Keratinocyte (primary cell): ENCODE measurements at regions not wholly inside any gene's neighbourhood (a gene's known extent, or its start where the extent isn't known, plus 50 kb on each side); places are given as distances from the start of the nearest gene placed in this dataset.

Experiments
- DNase-seq: peaks from one replicate; pipeline ENCODE4 v3.0.0-alpha.2; 2011; ENCODE audit warnings: low read depth, missing footprints, low spot score
- FAIRE-seq: peaks from 2 replicates; lab custom pipeline; 2011; peaks lifted over from hg19 to GRCh38; lab: Jason Lieb, UNC
- H2AFZ ChIP-seq: 2 replicates; pipeline ENCODE4 v1.6.0; 2012; ENCODE audit warnings: low read length, control low read depth, inconsistent platforms; ENCODE audit not compliant: control insufficient read depth
- H3K27ac ChIP-seq: 2 replicates; pipeline ENCODE4 v1.5.1; 2011; ENCODE audit warnings: low read length; ENCODE audit not compliant: control insufficient read depth, insufficient read depth
- H3K27me3 ChIP-seq: 3 replicates; pipeline ENCODE4 v1.6.0; 2011; ENCODE audit warnings: low read length; ENCODE audit not compliant: control insufficient read depth, insufficient read depth; ENCODE audit errors: extremely low read depth
- H3K36me3 ChIP-seq, 2 experiments: 2 replicates in 1 of 2; 3 replicates in 1 of 2; pipeline ENCODE4 v1.5.1; 2011; ENCODE audit warnings: low read length in 2 of 2, mild to moderate bottlenecking in 1 of 2; ENCODE audit not compliant: control insufficient read depth in 2 of 2, insufficient read depth in 2 of 2; ENCODE audit errors: extremely low read depth in 1 of 2
- H3K4me1 ChIP-seq: 3 replicates; pipeline ENCODE4 v1.5.1; 2011; ENCODE audit warnings: low read length; ENCODE audit not compliant: control insufficient read depth, insufficient read depth; ENCODE audit errors: extremely low read depth
- H3K4me2 ChIP-seq: 3 replicates; pipeline ENCODE4 v1.6.0; 2011; ENCODE audit warnings: low read depth, low read length; ENCODE audit not compliant: control insufficient read depth, insufficient read depth; ENCODE audit errors: extremely low read depth
- H3K4me3 ChIP-seq, 3 experiments: fragments of 200-600 bp in 1 of 3; sonication (generic) in 1 of 3; 2 replicates in 2 of 3; 3 replicates in 1 of 3; pipeline ENCODE4 v1.5.1; 2011 to 2016; ENCODE audit warnings: low read length in 3 of 3, mild to moderate bottlenecking in 3 of 3, control low read depth in 2 of 3, inconsistent platforms in 1 of 3, low read depth in 1 of 3, mixed read lengths in 1 of 3, mixed run types in 1 of 3, moderate library complexity in 1 of 3; ENCODE audit not compliant: control insufficient read depth in 2 of 3, insufficient read depth in 2 of 3; ENCODE audit errors: extremely low read depth in 1 of 3
- H3K79me2 ChIP-seq: 2 replicates; pipeline ENCODE4 v1.6.0; 2012; ENCODE audit warnings: low read length; ENCODE audit not compliant: control insufficient read depth, insufficient read depth
- H3K9ac ChIP-seq: 3 replicates; pipeline ENCODE4 v1.6.0; 2011; ENCODE audit warnings: low read length; ENCODE audit not compliant: control insufficient read depth, insufficient read depth; ENCODE audit errors: extremely low read depth
- H3K9me1 ChIP-seq: 3 replicates; pipeline ENCODE4 v1.6.0; 2011; ENCODE audit warnings: low read length; ENCODE audit not compliant: control insufficient read depth, insufficient read depth; ENCODE audit errors: extremely low read depth
- H3K9me3 ChIP-seq: 2 replicates; pipeline ENCODE4 v1.5.1; 2012; ENCODE audit warnings: low read depth, low read length; ENCODE audit not compliant: control insufficient read depth
- H4K20me1 ChIP-seq: 3 replicates; pipeline ENCODE4 v1.6.0; 2011; ENCODE audit warnings: low read length; ENCODE audit not compliant: control insufficient read depth, insufficient read depth; ENCODE audit errors: extremely low read depth
- EZH2 ChIP-seq: IDR thresholded peaks from one replicate; pipeline ENCODE4 v1.6.1; 2012; ENCODE audit warnings: inconsistent platforms, mild to moderate bottlenecking, low read length, moderate library complexity
- dilution Hi-C: fragments of 300-500 bp; cut with MboI; formaldehyde crosslinking; loops from one replicate; pipeline ENCODE4 v1.7.0; 2020; ENCODE audit warnings: low sequenced_read_pairs; ENCODE audit not compliant: extremely low pct_ligation_motif_present
- TF ChIP-seq, protein P1 (sequence below), 3 experiments: IDR thresholded peaks in 1 of 3; conservative IDR thresholded peaks in 1 of 3; optimal IDR thresholded peaks in 1 of 3; 2 replicates in 2 of 3; 3 replicates in 1 of 3; pipeline versions ENCODE3 to v1.5.1; 2011; ENCODE audit warnings: low read length in 3 of 3, mild to moderate bottlenecking in 3 of 3, moderate library complexity in 2 of 3, control low read depth in 1 of 3, inconsistent platforms in 1 of 3; ENCODE audit not compliant: insufficient read depth in 2 of 3; ENCODE audit errors: extremely low read depth in 1 of 3

DNA sequence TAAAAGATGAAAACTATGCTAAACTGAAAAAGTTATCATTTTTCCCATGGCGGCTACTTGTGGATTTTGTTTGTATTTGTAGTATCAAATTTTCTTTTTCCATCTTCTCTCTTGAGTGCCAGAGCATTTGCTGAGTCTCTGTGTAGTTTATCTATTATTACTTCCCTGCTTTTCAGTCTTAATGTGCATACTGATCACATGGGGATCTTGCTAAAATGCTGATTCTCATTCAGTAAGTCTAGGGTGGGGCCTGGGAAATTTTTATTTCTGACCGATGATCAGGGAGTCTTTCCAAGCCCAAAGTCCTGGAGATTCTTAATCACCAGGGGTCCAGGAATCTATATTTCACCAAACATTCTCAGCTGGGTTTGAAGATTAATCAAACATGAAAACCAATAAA lies 189.0 kb upstream of the GOT2 start:
- H3K79me2 ChIP-seq = no peaks in the 10 kb centered on the region
- H3K27me3 ChIP-seq = no peaks in the 10 kb centered on the region
- H2AFZ ChIP-seq = no peak overlapping the region
- DNase-seq = no peak
- H3K4me3 ChIP-seq = no peak overlapping the region
- dilution Hi-C loops = no loop called here
- H3K36me3 ChIP-seq = no peaks in the 10 kb centered on the region
- no peaks in the 10 kb centered on the region for H3K9me1 ChIP-seq
- no peaks in the 10 kb centered on the region for H3K4me1 ChIP-seq
- H3K27ac ChIP-seq = no peak overlapping the region
- H3K9ac ChIP-seq = no peak overlapping the region
- no peak for FAIRE-seq
- H3K4me2 ChIP-seq = no peak overlapping the region
- no peaks in the 10 kb centered on the region for H4K20me1 ChIP-seq
- TF ChIP-seq, protein P1, sequence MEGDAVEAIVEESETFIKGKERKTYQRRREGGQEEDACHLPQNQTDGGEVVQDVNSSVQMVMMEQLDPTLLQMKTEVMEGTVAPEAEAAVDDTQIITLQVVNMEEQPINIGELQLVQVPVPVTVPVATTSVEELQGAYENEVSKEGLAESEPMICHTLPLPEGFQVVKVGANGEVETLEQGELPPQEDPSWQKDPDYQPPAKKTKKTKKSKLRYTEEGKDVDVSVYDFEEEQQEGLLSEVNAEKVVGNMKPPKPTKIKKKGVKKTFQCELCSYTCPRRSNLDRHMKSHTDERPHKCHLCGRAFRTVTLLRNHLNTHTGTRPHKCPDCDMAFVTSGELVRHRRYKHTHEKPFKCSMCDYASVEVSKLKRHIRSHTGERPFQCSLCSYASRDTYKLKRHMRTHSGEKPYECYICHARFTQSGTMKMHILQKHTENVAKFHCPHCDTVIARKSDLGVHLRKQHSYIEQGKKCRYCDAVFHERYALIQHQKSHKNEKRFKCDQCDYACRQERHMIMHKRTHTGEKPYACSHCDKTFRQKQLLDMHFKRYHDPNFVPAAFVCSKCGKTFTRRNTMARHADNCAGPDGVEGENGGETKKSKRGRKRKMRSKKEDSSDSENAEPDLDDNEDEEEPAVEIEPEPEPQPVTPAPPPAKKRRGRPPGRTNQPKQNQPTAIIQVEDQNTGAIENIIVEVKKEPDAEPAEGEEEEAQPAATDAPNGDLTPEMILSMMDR (optimal IDR thresholded peaks at IDR 0.05 in 1 of 3, IDR thresholded peaks at IDR 0.05 in 1 of 3, conservative IDR thresholded peaks at IDR 0.05 in 1 of 3; ENCODE audit: extremely low read depth in 1 of 3, insufficient read depth in 2 of 3, low read length in 3 of 3) = no peak
- TF ChIP-seq EZH2 = no peak
- peaks cover 2% of the 10 kb centered on the region for H3K9me3 ChIP-seq

DNA sequence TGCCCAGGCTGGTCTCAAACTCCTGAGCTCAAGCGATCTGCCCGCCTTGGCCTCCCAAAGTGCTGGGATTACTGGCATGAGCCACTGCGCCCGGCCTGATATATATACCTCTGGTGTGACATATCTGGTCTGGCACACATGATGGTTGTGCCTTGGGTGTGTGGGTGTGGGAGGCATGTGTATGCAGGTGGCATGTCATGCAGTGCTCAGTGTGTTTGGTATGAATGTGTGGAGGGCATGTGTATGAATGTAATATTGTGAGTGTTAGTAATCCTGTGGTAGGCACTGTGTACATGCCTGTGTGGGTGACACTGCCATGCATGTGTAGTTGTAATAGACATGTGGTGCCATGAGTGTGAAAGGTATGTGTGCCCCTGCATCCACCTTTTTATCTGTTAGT lies 179.3 kb upstream of the GOT2 start:
- no peak overlapping the region for H3K4me2 ChIP-seq
- H3K9me3 ChIP-seq = no peaks in the 10 kb centered on the region
- H2AFZ ChIP-seq = no peak overlapping the region
- no peak for DNase-seq
- FAIRE-seq = no peak
- no peak overlapping the region for H3K27ac ChIP-seq
- no peaks in the 10 kb centered on the region for H3K79me2 ChIP-seq
- H3K36me3 ChIP-seq = no peaks in the 10 kb centered on the region
- dilution Hi-C loops = no loop called here
- no peaks in the 10 kb centered on the region for H3K9me1 ChIP-seq
- no peaks in the 10 kb centered on the region for H3K27me3 ChIP-seq
- TF ChIP-seq, protein P1 (optimal IDR thresholded peaks at IDR 0.05 in 1 of 3, IDR thresholded peaks at IDR 0.05 in 1 of 3, conservative IDR thresholded peaks at IDR 0.05 in 1 of 3; ENCODE audit: extremely low read depth in 1 of 3, insufficient read depth in 2 of 3, low read length in 3 of 3) = no peak
- no peak for TF ChIP-seq EZH2
- H3K4me1 ChIP-seq = no peaks in the 10 kb centered on the region
- no peaks in the 10 kb centered on the region for H4K20me1 ChIP-seq
- H3K9ac ChIP-seq = no peak overlapping the region
- no peak overlapping the region for H3K4me3 ChIP-seq
